Activated CD4-positive, alpha-beta T cell treated with anti-CD3 and anti-CD28 coated beads, Interleukin-2, amount 50 U/mL, for 48 hours (primary cell): ENCODE measurements at regions not wholly inside any gene's neighbourhood (a gene's known extent, or its start where the extent isn't known, plus 50 kb on each side); places are given as distances from the start of the nearest gene placed in this dataset.
A peak's percentile ranks its signal among the peaks of the same experiment; 100 is the strongest.

ENCODE experiments used
- DNase-seq, 2 experiments: peaks; one replicate each; pipeline ENCODE4 v3.0.0-alpha.2; 2020

- DNase-seq = peak; percentile 66 to 70
Measured at GRCh38 chr4:138919094-138919936, 96.3 kb upstream of the NOCT start.

DNA sequence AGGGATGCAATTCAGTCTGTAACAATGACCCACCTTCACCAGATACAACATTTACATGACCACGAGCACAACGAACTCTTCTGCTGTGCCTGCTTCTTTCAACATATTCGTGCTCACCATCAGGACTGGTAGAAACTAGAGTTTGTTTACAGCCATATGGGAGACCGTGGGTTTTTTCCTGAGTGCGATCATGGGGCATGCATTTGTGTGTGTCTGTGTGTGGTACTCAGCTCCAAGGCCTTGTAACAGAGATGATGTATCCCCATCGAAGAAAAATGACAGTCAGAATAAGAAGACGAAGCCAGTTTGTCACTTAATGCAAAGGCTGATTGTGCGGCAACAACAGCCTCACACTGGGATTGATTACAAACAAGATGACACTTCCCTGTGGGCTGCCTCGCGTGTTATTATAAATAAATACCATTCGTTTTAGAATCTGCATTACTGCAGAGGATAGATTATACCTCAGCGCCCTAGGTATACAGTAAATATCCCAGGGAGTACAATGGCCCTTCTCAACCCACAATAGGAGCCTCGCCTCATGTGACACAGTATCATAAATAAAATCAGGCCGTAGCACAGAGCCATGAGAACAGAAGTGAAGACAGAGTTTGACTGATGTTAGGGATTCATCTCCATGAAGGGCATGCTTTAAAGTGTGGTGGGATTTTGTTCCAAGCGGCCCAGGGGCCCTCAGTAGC is 97.3 kb upstream of the NOCT start:
- no peak for DNase-seq

DNA sequence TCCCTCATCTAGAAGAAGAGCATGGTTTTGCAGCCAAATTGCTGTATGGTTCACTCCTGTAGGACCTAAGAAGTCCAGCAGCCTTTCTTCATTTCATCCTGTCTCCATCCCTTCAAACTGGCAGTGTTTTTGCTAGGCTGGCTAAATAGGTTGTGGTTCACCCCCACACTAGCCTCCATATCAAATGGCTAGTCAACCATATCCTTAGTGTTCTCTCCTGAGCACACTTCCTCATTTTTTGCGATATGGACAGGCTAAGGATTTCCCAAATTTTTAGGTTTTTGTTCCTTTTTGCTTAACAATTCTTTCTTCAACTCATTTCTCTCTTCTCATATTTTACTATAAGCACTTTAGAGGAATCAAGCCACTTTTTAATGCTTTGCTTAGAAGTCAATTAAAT is 98.8 kb upstream of the NOCT start:
- DNase-seq = no peak

DNA sequence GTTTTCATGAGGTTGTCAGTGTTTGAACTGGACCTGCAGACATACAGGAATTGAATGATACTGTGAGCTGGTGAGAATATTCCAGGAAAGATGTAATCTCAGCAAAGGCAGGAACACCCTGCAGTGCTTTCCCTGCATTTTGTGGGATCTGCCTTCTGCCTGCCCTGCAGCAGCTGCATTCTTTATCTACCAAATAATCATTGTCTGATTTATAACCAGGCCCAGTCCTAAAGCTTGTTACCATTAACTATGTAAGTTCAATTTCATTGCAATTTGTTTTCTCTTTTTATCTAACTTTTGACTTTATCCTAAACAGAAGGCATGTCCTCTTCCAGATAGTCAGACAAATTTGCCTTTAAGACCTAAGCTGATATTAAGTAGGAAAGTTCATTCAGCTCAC is 99.8 kb upstream of the NOCT start:
- DNase-seq = no peak

GRCh38 chr4:138912704-138913340 is 102.8 kb upstream of the NOCT start:
- DNase-seq = no peak

GRCh38 chr4:138911909-138912703 is 103.5 kb upstream of the NOCT start:
- DNase-seq = no peak

GRCh38 chr4:138910914-138911336 is 104.7 kb upstream of the NOCT start:
- DNase-seq = no peak

DNA sequence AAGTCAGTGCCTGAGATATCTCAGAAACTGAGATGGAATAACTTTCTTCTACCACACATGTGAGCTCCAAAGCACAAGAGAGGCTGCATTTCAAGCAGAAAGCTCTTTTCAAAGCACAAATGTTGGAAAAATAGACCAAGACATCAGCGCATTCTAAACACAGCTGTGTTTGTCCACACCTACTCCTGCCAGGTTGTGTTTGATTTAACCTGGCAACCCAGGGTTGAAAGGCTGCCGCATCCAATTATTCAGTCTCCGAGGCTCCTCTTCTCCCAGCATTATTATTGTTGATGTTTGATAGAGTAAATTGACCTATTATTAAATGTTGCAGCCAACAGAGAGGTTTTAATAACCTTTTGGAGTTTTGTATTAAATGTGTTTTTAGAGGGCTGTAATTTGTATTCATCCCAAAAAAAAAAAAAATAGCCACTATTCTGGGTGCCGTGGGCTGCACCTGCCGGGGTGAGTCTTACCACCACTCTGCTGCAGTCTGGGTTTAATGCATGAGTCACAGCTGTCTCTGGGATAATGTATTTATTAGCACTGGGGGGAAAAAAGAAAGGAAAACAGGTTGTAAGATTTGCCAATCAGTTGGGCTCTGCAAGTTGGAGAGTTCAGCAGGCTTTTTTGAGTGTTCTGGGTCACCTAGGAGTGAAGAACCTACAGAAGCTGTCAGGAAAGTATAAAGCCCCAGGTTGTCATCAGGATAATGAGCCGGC is 105.2 kb upstream of the NOCT start:
- no peak for DNase-seq

DNA sequence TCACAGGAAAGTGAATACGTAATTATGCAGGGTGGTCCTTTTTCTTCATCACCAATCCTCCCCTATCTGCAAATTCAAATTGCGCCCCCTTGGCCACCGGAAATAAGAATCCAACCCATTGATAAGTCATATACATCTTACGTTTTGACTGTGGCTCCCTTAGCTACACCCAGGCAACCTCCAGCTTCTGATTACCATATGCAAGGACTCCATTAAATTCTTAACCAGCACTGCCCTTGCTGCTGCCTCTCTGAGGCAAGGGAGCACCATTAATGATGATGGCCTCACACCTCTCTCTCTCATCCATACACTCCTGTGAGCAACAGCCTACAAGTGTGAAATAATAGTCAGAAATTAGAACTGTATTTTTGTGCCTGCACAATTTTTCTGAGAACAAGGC is 106.0 kb upstream of the NOCT start:
- no peak for DNase-seq

GRCh38 chr4:138908134-138908533 is 107.4 kb upstream of the NOCT start:
- DNase-seq = no peak

GRCh38 chr4:138907174-138907573 is 108.4 kb upstream of the NOCT start:
- no peak for DNase-seq

DNA sequence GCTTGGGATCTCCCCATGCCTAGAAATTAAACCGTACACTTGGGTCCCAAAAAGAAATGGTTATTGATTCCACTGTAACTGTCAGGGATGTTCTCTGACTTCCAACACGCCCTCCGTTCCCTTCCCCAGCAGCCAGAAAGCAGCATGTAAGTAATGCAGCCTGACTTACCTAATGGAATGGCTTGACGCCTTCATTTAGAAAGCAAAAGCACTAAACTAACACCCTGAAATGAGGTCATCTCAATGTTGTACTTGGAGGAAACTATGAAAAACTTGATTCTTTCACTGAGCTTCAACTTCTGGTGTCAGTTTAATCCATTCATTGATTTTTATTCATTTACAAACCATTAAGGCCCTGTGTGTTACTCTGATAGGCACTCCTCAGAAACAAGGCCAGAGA is 110.8 kb upstream of the NOCT start:
- DNase-seq = no peak

DNA sequence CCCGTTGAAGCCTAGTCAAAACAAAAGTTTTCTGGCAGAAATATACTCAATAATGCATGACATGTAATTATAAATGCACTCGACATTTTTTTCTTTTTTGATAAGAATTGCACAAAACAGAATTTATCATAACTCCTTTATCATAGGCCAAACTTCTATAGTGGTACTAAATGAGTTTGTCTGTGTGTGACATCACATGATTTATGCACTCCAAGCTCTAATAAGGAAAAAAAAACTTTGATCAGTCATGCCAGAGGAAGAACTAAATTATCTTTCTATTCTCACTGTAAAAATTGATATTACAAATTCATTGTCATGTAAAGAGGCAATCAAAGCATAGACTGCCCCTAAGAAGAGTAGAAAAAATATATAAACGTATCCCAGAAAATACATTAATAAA is 112.4 kb upstream of the NOCT start:
- DNase-seq = no peak

DNA sequence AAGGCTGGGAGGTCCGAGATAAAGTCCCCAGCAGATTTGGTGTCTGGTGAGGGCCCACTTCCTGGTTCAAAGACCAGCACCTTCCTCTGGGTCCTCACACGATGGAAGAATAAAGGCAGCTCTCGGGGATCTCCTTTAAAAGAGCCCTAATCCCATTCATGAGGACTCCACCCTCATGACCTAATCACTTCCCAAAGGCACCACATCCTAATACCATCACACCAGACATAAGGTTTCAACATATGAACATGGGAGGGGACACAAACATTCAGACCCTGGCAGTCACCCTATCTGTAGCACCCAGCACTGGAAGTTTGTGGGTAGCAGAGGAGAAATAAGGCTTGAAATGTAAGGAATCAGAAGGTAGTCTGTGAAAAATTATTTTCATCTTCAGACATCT is 112.9 kb upstream of the NOCT start:
- no peak for DNase-seq

DNA sequence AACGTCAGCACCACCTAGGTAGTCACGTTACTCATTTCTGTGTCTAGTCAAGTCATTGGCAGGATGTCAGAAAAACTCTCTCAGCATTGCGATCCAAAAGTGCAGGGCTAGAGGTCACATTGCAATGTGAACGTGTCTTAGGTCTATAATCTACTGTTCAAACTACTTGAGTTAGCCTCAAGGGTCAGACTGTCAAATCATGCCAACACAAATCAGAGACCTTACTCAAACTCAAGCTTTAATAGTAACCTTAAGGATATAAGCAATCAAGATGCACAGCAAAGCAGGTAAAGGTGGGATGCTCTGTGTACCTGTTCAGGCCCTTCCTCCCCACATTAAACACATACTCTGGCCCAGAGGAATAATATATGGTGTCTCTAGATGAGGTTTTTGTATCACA is 114.4 kb upstream of the NOCT start:
- DNase-seq = no peak

DNA sequence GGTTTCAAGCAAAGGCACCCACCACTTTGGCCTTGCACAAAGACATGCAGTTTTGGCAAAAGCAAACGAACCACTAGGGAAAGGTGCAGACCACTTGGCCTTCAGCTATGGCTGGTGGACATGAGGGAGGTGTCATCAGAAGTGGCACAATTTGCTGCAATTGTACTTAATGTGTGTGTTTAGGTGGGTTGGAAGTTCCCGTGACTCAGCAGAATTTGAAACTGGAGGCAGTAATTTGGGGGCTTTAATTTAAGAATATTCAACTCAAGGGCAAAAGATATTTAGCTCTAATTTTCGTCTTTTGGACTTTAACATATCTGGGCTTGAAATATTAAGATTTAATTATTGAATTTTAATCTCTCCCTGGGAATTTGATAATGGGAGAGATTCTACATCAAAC is 115.6 kb upstream of the NOCT start:
- no peak for DNase-seq

DNA sequence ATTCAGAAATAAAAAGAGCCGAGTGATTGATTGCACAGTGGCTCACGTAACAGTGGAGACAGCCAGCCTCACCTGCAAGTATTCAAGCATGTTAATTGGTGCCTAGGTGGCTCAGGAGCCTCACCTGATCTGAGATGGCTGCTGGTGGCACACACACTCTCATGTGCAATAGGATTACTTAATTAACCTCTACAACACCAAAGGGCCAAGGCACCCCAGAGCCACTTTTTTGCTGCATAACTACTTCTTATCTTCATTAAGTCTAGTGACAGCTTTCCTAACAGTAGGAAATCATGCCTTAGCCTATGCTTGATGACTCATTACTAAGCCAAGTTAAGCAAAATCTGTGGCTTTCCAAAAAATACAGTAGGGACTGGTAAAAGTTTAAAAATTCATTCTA is 117.3 kb upstream of the NOCT start:
- no peak for DNase-seq

- no peak for DNase-seq
Measured at GRCh38 chr4:138897811-138898226, 117.8 kb upstream of the NOCT start.

DNA sequence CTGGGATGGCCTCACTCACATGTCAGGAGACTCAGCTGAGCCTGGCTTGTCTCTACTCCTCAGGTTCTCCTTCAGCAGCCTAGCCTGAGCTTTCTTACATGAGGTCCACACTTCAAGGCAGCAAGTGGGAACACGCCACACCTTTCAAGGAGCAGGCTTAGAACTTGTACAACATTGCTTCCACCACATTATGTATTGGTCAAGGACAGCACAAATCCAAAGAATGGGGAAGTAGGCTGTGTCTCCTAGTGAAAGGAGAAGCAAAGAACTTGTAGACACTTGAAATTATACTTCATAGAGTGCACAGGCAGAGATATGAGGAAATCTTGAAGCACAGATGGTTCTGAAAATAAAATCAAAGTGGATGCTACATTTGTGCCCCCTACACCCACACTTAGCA is 120.9 kb upstream of the NOCT start:
- DNase-seq = no peak

GRCh38 chr4:138894011-138894410 is 121.6 kb upstream of the NOCT start:
- DNase-seq = no peak

DNA sequence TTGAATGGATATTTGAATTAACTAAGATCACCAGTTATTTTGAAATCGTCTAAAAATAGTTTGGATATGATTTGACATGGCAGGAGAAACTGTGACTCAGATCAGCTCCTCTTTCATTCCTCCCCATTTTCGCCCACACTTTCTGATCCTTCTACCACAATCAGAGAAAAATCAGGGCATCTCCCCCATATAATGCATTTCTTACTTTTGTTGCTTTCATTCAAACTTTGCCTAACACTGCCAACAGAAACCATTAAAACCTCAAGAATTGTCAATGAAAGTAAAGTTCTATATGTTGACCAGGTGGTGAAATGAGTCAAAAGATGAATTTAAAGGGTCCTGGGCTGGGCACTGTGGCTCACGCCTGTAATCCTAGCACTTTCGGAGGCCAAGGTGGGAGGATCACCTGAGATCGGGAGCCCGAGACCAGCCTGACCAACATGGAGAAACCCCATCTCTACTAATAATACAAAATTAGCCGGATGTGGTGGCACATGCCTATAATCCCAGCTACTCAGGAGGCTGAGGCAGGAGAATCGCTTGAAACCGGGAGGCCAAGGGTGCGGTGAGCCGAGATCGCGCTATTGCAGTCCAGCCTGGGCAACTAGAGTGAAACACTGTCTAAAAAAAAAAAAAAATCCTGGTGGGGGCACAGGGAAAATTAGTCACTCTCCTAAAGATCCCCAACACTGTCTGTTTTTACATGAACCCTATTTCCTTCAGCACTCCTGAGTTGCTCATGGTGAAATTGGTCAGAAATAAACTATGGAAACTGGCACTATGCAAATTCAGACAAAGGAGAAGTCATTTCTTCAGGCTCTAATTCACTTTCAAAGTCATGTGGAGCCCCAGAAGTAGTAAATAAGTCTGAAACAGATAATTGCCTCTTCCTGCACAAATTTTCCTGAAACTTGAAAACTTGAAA is 122.8 kb upstream of the NOCT start:
- DNase-seq = peak; percentile 11 to 17
